Activated T-cell treated with anti-CD3 and anti-CD28 coated beads, Interleukin-2, amount 50 U/mL, for 72 hours (primary cell): ENCODE measurements at regions not wholly inside any gene's neighbourhood (a gene's known extent, or its start where the extent isn't known, plus 50 kb on each side); places are given as distances from the start of the nearest gene placed in this dataset.

ENCODE experiments used
- ATAC-seq, 2 donors: fragments of 150-1000 bp; cut with Tn5 transposase; replicated peaks in 1 of 2; 2 replicates each; pipeline ENCODE4 v1.10.0; 2021; ENCODE audit warnings: moderate library complexity in 2 of 2, mild to moderate bottlenecking in 1 of 2
- DNase-seq, 2 donors: peaks; one replicate each; pipeline ENCODE4 v3.0.0; 2021 to 2022; ENCODE audit warnings: mixed read lengths in 1 of 2
- H3K27ac Mint-ChIP-seq: one replicate; pipeline ENCODE4 v1.8.0; 2022; ENCODE audit warnings: mild to moderate bottlenecking, moderate library complexity, mixed read lengths
- H3K27me3 Mint-ChIP-seq: one replicate; pipeline ENCODE4 v1.8.0; 2022; ENCODE audit warnings: low read depth, mixed read lengths
- H3K36me3 Mint-ChIP-seq, 2 donors: one replicate each; pipeline ENCODE4 v1.8.0; 2022; ENCODE audit warnings: mixed read lengths in 2 of 2, mild to moderate bottlenecking in 1 of 2; ENCODE audit not compliant: insufficient read depth in 2 of 2
- H3K4me1 Mint-ChIP-seq: one replicate; pipeline ENCODE4 v1.8.0; 2022; ENCODE audit warnings: low read depth, mixed read lengths
- H3K4me3 Mint-ChIP-seq, 2 donors: one replicate each; pipeline ENCODE4 v1.8.0; 2022; ENCODE audit warnings: mild to moderate bottlenecking in 2 of 2, mixed read lengths in 2 of 2, moderate library complexity in 2 of 2
- H3K9me3 Mint-ChIP-seq, 2 donors: one replicate each; pipeline ENCODE4 v1.8.0; 2022; ENCODE audit warnings: mixed read lengths in 2 of 2

DNA sequence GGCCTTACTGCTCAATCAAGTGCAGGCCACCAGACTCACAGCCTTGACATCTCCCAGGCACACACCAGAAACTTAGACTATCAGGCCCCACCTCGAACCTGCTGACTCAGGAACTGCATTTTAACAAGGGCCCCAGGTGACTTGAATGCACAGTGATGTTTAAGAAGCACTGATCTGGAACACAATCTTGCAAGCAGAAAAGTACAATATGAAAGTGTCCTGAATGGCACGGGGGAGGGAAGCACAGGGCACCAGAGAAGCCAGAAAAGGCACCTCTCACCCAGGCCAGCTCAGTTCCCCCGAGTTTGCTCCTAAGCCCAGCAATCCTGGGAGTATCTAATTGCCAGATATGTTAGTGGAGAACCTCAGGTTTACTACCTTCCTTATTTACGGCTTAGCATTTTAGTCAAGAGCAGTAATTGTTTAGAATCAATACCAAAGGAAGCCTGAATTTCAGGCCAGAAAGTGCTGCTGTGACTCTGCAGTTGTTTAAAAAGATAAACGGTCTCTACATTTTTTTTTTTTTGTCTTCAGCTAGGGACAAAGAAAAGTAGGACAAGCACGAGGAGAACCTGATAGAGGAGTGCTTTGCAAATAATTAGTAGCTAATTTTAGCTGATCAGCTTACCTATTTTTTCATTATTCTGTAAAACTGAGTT is 50.9 kb upstream of the CDC42BPA start:
- Mint-ChIP-seq H3K4me3 (no peak overlapping the region), H3K4me1 (no peaks in the 10 kb centered on the region), H3K27me3 (no peaks in the 10 kb centered on the region), H3K9me3 (no peaks in the 10 kb centered on the region), H3K36me3 (no peaks in the 10 kb centered on the region), H3K27ac (no peak overlapping the region)
- DNase-seq = no peak
- no peak for ATAC-seq
